OCI-LY7 (cell line): ENCODE measurements at regions not wholly inside any gene's neighbourhood (a gene's known extent, or its start where the extent isn't known, plus 50 kb on each side); places are given as distances from the start of the nearest gene placed in this dataset.

Experiments used
- BruUV-seq: library from RNA; stranded (reverse); fragments of 400-500 nt; replicated peaks from 2 replicates; lab custom pipeline; 2021; lab: Mats Ljungman, UMichigan
- CTCF ChIA-PET: fragments of 300-600 bp; sonication (Branson Sonifier 250); formaldehyde crosslinking; loops from one replicate; lab custom pipeline; 2022; ENCODE audit warnings: antibody characterized with exemption; ENCODE audit not compliant: unreplicated experiment; lab: Charles Lee
- POLR2A ChIA-PET: fragments of 300-600 bp; sonication (Branson Sonifier 250); formaldehyde crosslinking; loops from one replicate; lab custom pipeline; 2022; ENCODE audit warnings: antibody characterized with exemption; lab: Charles Lee
- DNase-seq: peaks from one replicate; pipeline ENCODE4 v3.0.0-alpha.2; 2015; ENCODE audit warnings: low spot score
- H2AFZ ChIP-seq: fragments of 200-600 bp; sonication (generic), shearing (Covaris generic); 2 replicates; pipeline ENCODE4 v1.6.1; 2014; ENCODE audit warnings: mild to moderate bottlenecking, antibody characterized with exemption, low read length, moderate library complexity
- H3K27ac ChIP-seq: fragments of 200-600 bp; sonication (generic); 2 replicates; pipeline ENCODE4 v1.5.1; 2014; ENCODE audit warnings: mixed run types, low read depth, mild to moderate bottlenecking, moderate library complexity, low read length, inconsistent platforms; ENCODE audit not compliant: poor library complexity, severe bottlenecking
- H3K36me3 ChIP-seq: fragments of 200-600 bp; sonication (generic); 2 replicates; pipeline ENCODE4 v1.6.1; 2014; ENCODE audit warnings: mild to moderate bottlenecking, antibody characterized with exemption, low read length, moderate library complexity, mixed read lengths; ENCODE audit not compliant: insufficient read depth
- H3K4me1 ChIP-seq: fragments of 200-600 bp; sonication (generic); 2 replicates; pipeline ENCODE4 v1.5.1; 2014; ENCODE audit warnings: mild to moderate bottlenecking, low read length; ENCODE audit not compliant: insufficient read depth, poor library complexity, severe bottlenecking
- H3K4me2 ChIP-seq: fragments of 200-600 bp; sonication (generic); 2 replicates; pipeline ENCODE4 v1.6.1; 2014; ENCODE audit warnings: mild to moderate bottlenecking, low read length
- H3K4me3 ChIP-seq: fragments of 200-600 bp; sonication (generic); 2 replicates; pipeline ENCODE4 v1.5.1; 2014; ENCODE audit warnings: mild to moderate bottlenecking, low read depth, low read length; ENCODE audit not compliant: poor library complexity, severe bottlenecking
- H3K79me2 ChIP-seq: fragments of 200-600 bp; sonication (generic); 2 replicates; pipeline ENCODE4 v1.6.1; 2016; ENCODE audit warnings: low read depth, mild to moderate bottlenecking, low read length, moderate library complexity, mixed read lengths; ENCODE audit not compliant: insufficient read depth
- H3K9me2 ChIP-seq: fragments of 200-600 bp; sonication (generic); 2 replicates; pipeline ENCODE4 v1.6.1; 2016; ENCODE audit warnings: mild to moderate bottlenecking, low read length, mixed read lengths; ENCODE audit not compliant: insufficient read depth
- H3K9me3 ChIP-seq: fragments of 200-600 bp; sonication (generic); 2 replicates; pipeline ENCODE4 v1.6.1; 2014; ENCODE audit warnings: mild to moderate bottlenecking, mixed run types, low read length, mixed read lengths
- H4K20me1 ChIP-seq: fragments of 200-600 bp; sonication (generic); 2 replicates; pipeline ENCODE4 v1.6.1; 2014; ENCODE audit warnings: mild to moderate bottlenecking, antibody characterized with exemption, low read length, moderate library complexity, mixed read lengths; ENCODE audit not compliant: insufficient read depth
- CTCF ChIP-seq: fragments of 200-600 bp; sonication (generic); conservative IDR thresholded peaks from 2 replicates; pipeline ENCODE4 v1.5.1; 2014; ENCODE audit warnings: mild to moderate bottlenecking, antibody characterized with exemption, low read length, moderate library complexity, mixed read lengths
- EZH2phosphoT487 ChIP-seq: fragments of 200-600 bp; sonication (generic); IDR thresholded peaks from 2 replicates; pipeline ENCODE4 v1.6.1; 2018; ENCODE audit warnings: low read depth, borderline replicate concordance, mild to moderate bottlenecking, mixed run types, antibody characterized with exemption, low read length, moderate library complexity, mixed read lengths
- intact Hi-C: fragments of 100-400 bp; cut with micrococcal nuclease; formaldehyde crosslinking; loops from one replicate; pipeline ENCODE4 v1.10.0; 2022; ENCODE audit not compliant: unreplicated experiment

DNA sequence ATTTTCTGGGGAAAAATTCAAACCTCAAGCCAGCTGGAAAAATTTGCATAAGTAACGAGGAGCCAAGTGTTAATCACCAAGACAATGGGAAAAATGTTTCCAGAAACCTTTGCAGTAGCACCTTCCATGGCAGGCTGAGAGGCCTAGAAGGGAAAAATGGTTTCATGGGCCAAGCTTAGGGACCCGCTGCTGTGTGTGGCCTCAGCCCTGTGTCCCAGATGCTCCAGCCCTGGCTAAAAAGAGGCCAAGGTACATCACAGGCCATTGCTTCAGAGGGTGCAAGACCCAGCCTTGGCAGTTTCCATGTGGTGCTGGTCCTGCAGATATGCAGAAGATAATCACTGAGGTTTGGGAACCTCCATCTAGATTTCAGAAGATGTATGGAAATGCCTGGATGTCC lies 98.3 kb upstream of the NWD2 start:
- no peak for TF ChIP-seq EZH2phosphoT487
- no peak for TF ChIP-seq CTCF
- BruUV-seq, result no TSS peak
- no peak for DNase-seq
- Histone ChIP-seq H3K9me2 (no peaks in the 10 kb centered on the region), H2AFZ (no peak overlapping the region), H3K4me1 (no peaks in the 10 kb centered on the region), H3K9me3 (no peaks in the 10 kb centered on the region), H3K36me3 (no peaks in the 10 kb centered on the region), H3K4me2 (no peak overlapping the region), H3K79me2 (no peaks in the 10 kb centered on the region), H3K4me3 (no peak overlapping the region), H4K20me1 (no peaks in the 10 kb centered on the region), H3K27ac (no peak overlapping the region)
- ChIA-PET POLR2A (no interaction called here), CTCF (no interaction called here)
- intact Hi-C loops, result no loop called here

- CTCF ChIA-PET, result no interaction called here
Observed at GRCh38 chr4:37157476-37158167, 86.9 kb upstream of the NWD2 start.

More at GRCh38 chr4:37157476-37158167, 86.9 kb upstream of the NWD2 start:
- H3K9me3 ChIP-seq, result no peaks in the 10 kb centered on the region
- H4K20me1 ChIP-seq, result no peaks in the 10 kb centered on the region
- no peaks in the 10 kb centered on the region for H3K9me2 ChIP-seq
- H3K36me3 ChIP-seq, result no peaks in the 10 kb centered on the region
- TF ChIP-seq EZH2phosphoT487 (no peak), CTCF (no peak)
- no peak for DNase-seq
- POLR2A ChIA-PET, result no interaction called here
- H2AFZ ChIP-seq, result no peak overlapping the region
- H3K27ac ChIP-seq, result no peak overlapping the region
- H3K4me2 ChIP-seq, result no peak overlapping the region
- H3K79me2 ChIP-seq, result no peaks in the 10 kb centered on the region
- no peaks in the 10 kb centered on the region for H3K4me1 ChIP-seq
- intact Hi-C loops, result no loop called here
- H3K4me3 ChIP-seq, result no peak overlapping the region
- BruUV-seq, result no TSS peak
